ENCODE measurements at regions not wholly inside any gene's neighbourhood (a gene's known extent, or its start where the extent isn't known, plus 50 kb on each side); places are given as distances from the start of the nearest gene placed in this dataset.

GRCh38 chr13:109497917-109498316 lies 288.5 kb downstream of the IRS2 start:
- no peaks in the 10 kb centered on the region for H3K4me1 ChIP-seq (ENCODE audit: control insufficient read depth, insufficient read depth, low read length, poor library complexity, severe bottlenecking)
- DNase-seq (no peak), ATAC-seq (ENCODE audit: low read depth in 2 of 2) (no peak)
- H3K27ac ChIP-seq (ENCODE audit: insufficient read depth, low read length, poor library complexity, severe bottlenecking): no peak overlapping the region
- Mint-ChIP-seq H3K9me3 (peaks cover 0 to 7% (median 0%) of the 10 kb centered on the region in 7 donors), H3K4me3 (no peak overlapping the region), H3K27ac (no peak overlapping the region), H3K27me3 (no peaks in the 10 kb centered on the region), H3K36me3 (no peaks in the 10 kb centered on the region), H3K4me1 (no peaks in the 10 kb centered on the region)
- no peaks in the 10 kb centered on the region for H3K27me3 ChIP-seq (ENCODE audit: control insufficient read depth, insufficient read depth, low read length)
- H3K9me3 ChIP-seq (ENCODE audit: control insufficient read depth in 2 of 2, low read length in 2 of 2): no peaks in the 10 kb centered on the region
- H3K4me3 ChIP-seq (ENCODE audit: low read depth, low read length): no peak overlapping the region
- no peaks in the 10 kb centered on the region for H3K36me3 ChIP-seq (ENCODE audit: control insufficient read depth, insufficient read depth, low read length)

DNA sequence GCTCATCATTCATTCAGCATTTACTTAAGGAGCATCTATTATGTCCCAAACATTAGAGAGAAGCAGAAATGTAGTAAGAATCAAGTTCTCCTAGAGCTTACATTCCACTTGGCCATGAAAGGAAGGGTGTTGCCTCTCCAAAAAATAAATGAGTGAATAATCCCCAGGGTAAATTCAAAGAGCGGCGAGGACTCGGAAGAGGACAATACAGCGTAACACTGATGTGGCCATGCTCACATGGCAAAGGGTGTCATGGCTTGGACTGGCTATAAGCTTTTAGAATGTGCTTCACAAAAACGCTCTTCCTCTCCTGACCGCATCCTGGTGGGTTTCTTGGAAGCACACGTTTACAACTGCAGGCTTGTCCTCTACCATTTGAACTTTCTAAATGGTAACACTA lies 290.2 kb downstream of the IRS2 start:
- no peak overlapping the region for H3K4me3 ChIP-seq (ENCODE audit: low read depth, low read length)
- Mint-ChIP-seq H3K4me3 (no peak overlapping the region), H3K27ac (no peak overlapping the region), H3K9me3 (peaks cover 0 to 7% (median 0%) of the 10 kb centered on the region in 7 donors), H3K36me3 (no peaks in the 10 kb centered on the region), H3K4me1 (no peaks in the 10 kb centered on the region), H3K27me3 (no peaks in the 10 kb centered on the region)
- H3K36me3 ChIP-seq (ENCODE audit: control insufficient read depth, insufficient read depth, low read length): no peaks in the 10 kb centered on the region
- H3K4me1 ChIP-seq (ENCODE audit: control insufficient read depth, insufficient read depth, low read length, poor library complexity, severe bottlenecking): no peaks in the 10 kb centered on the region
- DNase-seq (no peak), ATAC-seq (ENCODE audit: low read depth in 2 of 2) (no peak)
- H3K27ac ChIP-seq (ENCODE audit: insufficient read depth, low read length, poor library complexity, severe bottlenecking): no peak overlapping the region
- H3K27me3 ChIP-seq (ENCODE audit: control insufficient read depth, insufficient read depth, low read length): no peaks in the 10 kb centered on the region
- H3K9me3 ChIP-seq (ENCODE audit: control insufficient read depth in 2 of 2, low read length in 2 of 2): no peaks in the 10 kb centered on the region

GRCh38 chr13:109494925-109495369 lies 291.4 kb downstream of the IRS2 start:
- H3K27me3 ChIP-seq (ENCODE audit: control insufficient read depth, insufficient read depth, low read length): no peaks in the 10 kb centered on the region
- DNase-seq (no peak), ATAC-seq (ENCODE audit: low read depth in 2 of 2) (no peak)
- Mint-ChIP-seq H3K27ac (no peak overlapping the region), H3K4me1 (no peaks in the 10 kb centered on the region), H3K9me3 (peaks cover 0 to 2% (median 0%) of the 10 kb centered on the region in 7 donors), H3K36me3 (no peaks in the 10 kb centered on the region), H3K4me3 (no peak overlapping the region), H3K27me3 (no peaks in the 10 kb centered on the region)
- no peak overlapping the region for H3K27ac ChIP-seq (ENCODE audit: insufficient read depth, low read length, poor library complexity, severe bottlenecking)
- H3K9me3 ChIP-seq (ENCODE audit: control insufficient read depth in 2 of 2, low read length in 2 of 2): no peaks in the 10 kb centered on the region
- no peaks in the 10 kb centered on the region for H3K36me3 ChIP-seq (ENCODE audit: control insufficient read depth, insufficient read depth, low read length)
- H3K4me1 ChIP-seq (ENCODE audit: control insufficient read depth, insufficient read depth, low read length, poor library complexity, severe bottlenecking): no peaks in the 10 kb centered on the region
- no peak overlapping the region for H3K4me3 ChIP-seq (ENCODE audit: low read depth, low read length)

DNA sequence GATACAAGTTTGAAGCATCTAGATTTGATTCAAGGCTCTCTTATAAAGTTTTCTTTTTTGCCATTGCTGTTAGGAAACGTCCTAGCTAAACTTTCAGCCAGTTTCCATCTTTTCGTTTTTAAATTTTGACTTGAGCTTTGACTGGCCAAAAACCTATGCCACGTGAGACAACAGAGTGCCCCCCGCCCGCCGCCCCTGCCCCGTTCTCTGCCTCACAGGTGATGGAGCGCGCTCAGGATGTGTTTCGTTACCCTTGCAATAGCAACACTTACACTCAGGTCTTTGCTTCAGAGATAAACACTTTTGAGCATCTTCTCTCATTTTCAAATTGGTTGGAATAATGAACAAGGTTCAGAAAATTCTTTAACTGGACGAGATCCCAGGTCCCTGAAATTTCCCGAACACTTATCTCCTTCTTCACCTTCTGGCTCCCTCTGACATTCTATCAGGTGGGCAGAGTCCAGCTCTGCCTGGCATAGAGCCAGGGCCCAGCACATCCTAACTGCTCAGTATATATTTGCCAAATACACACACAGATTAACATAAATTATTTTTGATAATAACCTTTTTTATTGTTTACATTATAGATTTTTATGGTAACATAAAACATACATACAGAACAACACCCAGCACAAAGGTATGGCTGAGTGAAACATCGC lies 301.1 kb downstream of the IRS2 start:
- Mint-ChIP-seq H3K27ac (no peak overlapping the region), H3K36me3 (no peaks in the 10 kb centered on the region), H3K27me3 (no peaks in the 10 kb centered on the region), H3K9me3 (peaks cover 0 to 3% (median 0%) of the 10 kb centered on the region in 7 donors), H3K4me3 (no peak overlapping the region), H3K4me1 (no peaks in the 10 kb centered on the region)
- ATAC-seq (ENCODE audit: low read depth in 2 of 2): no peak
- H3K27ac ChIP-seq (ENCODE audit: insufficient read depth, low read length, poor library complexity, severe bottlenecking): no peak overlapping the region
- no peaks in the 10 kb centered on the region for H3K36me3 ChIP-seq (ENCODE audit: control insufficient read depth, insufficient read depth, low read length)
- no peaks in the 10 kb centered on the region for H3K27me3 ChIP-seq (ENCODE audit: control insufficient read depth, insufficient read depth, low read length)
- H3K4me3 ChIP-seq (ENCODE audit: low read depth, low read length): no peak overlapping the region
- no peak for DNase-seq
- H3K4me1 ChIP-seq (ENCODE audit: control insufficient read depth, insufficient read depth, low read length, poor library complexity, severe bottlenecking): no peaks in the 10 kb centered on the region
- no peaks in the 10 kb centered on the region for H3K9me3 ChIP-seq (ENCODE audit: control insufficient read depth in 2 of 2, low read length in 2 of 2)

GRCh38 chr13:109483284-109483683 lies 303.1 kb downstream of the IRS2 start:
- H3K36me3 Mint-ChIP-seq: no peaks in the 10 kb centered on the region
- H3K27me3 Mint-ChIP-seq: no peaks in the 10 kb centered on the region
- no peaks in the 10 kb centered on the region for H3K4me1 Mint-ChIP-seq
- H3K36me3 ChIP-seq (ENCODE audit: control insufficient read depth, insufficient read depth, low read length): no peaks in the 10 kb centered on the region
- H3K9me3 ChIP-seq (ENCODE audit: control insufficient read depth in 2 of 2, low read length in 2 of 2): no peaks in the 10 kb centered on the region
- H3K4me3 ChIP-seq (ENCODE audit: low read depth, low read length): no peak overlapping the region
- peaks cover 0 to 3% (median 0%) of the 10 kb centered on the region in 7 donors for H3K9me3 Mint-ChIP-seq
- DNase-seq (no peak), ATAC-seq (ENCODE audit: low read depth in 2 of 2) (no peak)
- H3K27me3 ChIP-seq (ENCODE audit: control insufficient read depth, insufficient read depth, low read length): no peaks in the 10 kb centered on the region
- H3K4me3 Mint-ChIP-seq: no peak overlapping the region
- H3K27ac Mint-ChIP-seq: no peak overlapping the region
- no peaks in the 10 kb centered on the region for H3K4me1 ChIP-seq (ENCODE audit: control insufficient read depth, insufficient read depth, low read length, poor library complexity, severe bottlenecking)
- no peak overlapping the region for H3K27ac ChIP-seq (ENCODE audit: insufficient read depth, low read length, poor library complexity, severe bottlenecking)

DNA sequence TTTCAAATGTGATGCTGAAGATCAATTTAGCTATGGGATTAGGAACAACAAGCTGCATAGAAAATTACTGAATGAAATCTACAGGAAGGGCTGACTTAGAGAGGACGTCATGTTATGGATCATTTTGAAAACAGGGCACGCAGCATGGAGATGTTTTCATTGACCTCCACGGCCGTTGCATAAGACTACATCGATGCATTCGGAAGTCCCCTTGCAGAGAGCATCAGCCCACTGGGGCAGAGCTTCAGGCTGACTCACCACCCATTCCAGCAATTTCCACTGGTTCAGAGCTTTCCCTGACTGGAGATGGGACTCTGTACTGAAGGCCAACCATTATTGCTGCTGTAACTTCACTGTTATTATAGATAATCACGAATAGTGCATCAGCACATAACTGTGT lies 305.3 kb downstream of the IRS2 start:
- no peaks in the 10 kb centered on the region for H3K36me3 Mint-ChIP-seq
- peaks cover 0 to 2% (median 0%) of the 10 kb centered on the region in 4 donors for H3K4me1 Mint-ChIP-seq
- H3K4me3 Mint-ChIP-seq: no peak overlapping the region
- Histone ChIP-seq H3K36me3 (ENCODE audit: control insufficient read depth, insufficient read depth, low read length) (no peaks in the 10 kb centered on the region), H3K9me3 (ENCODE audit: control insufficient read depth in 2 of 2, low read length in 2 of 2) (no peaks in the 10 kb centered on the region), H3K27me3 (ENCODE audit: control insufficient read depth, insufficient read depth, low read length) (no peaks in the 10 kb centered on the region), H3K4me1 (ENCODE audit: control insufficient read depth, insufficient read depth, low read length, poor library complexity, severe bottlenecking) (no peaks in the 10 kb centered on the region), H3K4me3 (ENCODE audit: low read depth, low read length) (no peak overlapping the region), H3K27ac (ENCODE audit: insufficient read depth, low read length, poor library complexity, severe bottlenecking) (no peak overlapping the region)
- H3K9me3 Mint-ChIP-seq: peaks cover 0 to 3% (median 0%) of the 10 kb centered on the region in 7 donors
- no peak for DNase-seq
- no peak overlapping the region for H3K27ac Mint-ChIP-seq
- H3K27me3 Mint-ChIP-seq: no peaks in the 10 kb centered on the region
- no peak for ATAC-seq (ENCODE audit: low read depth in 2 of 2)

DNA sequence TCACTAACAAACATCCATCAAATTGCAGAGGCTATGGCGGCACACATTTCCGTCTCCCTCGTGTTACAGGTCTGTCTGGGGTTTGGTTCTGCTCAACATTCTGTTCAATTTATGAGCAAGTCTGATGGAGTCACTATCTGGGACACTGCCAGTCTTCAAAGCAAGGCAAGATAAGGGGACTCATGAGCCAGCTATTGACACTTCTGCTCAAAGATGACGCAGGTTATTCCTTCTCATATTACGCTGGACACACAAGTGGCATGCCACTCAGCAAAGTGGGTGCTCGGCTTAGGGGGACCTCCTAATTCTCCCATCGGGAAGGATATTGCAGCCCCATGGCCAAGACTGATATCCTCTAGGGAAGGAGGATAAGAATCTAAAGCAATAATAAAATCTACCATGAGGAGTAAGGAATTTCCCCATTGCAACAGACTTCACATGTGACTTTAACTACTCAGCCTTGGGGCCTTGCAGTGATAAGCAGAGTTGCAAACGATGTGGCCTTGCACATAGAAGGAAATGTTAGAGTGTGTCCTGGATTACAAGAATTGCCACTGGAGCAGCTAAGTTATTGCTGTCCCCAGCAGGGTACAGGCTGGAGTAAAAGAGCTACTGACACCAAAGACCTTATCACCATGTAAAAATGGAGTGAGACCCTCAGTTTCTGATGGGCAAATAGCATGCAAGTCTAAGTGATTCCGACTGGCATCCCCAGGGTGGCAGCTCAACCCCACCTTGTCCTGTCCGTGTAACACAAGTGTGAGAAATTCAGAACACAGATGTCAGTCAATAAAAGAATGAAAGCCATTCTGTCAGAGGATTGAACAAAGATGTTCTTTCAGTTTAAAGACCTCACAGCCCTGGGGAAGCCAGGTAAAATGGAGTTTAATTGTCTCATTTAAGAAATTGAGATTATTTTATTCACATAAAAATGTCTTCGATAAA lies 306.1 kb downstream of the IRS2 start:
- Mint-ChIP-seq H3K4me3 (no peak overlapping the region), H3K27me3 (no peaks in the 10 kb centered on the region), H3K36me3 (no peaks in the 10 kb centered on the region), H3K4me1 (peaks cover 0 to 2% (median 0%) of the 10 kb centered on the region in 4 donors), H3K9me3 (peaks cover 0 to 3% (median 0%) of the 10 kb centered on the region in 7 donors), H3K27ac (no peak overlapping the region)
- DNase-seq: no peak
- Histone ChIP-seq H3K36me3 (ENCODE audit: control insufficient read depth, insufficient read depth, low read length) (no peaks in the 10 kb centered on the region), H3K27ac (ENCODE audit: insufficient read depth, low read length, poor library complexity, severe bottlenecking) (no peak overlapping the region), H3K27me3 (ENCODE audit: control insufficient read depth, insufficient read depth, low read length) (no peaks in the 10 kb centered on the region), H3K4me3 (ENCODE audit: low read depth, low read length) (no peak overlapping the region), H3K9me3 (ENCODE audit: control insufficient read depth in 2 of 2, low read length in 2 of 2) (no peaks in the 10 kb centered on the region), H3K4me1 (ENCODE audit: control insufficient read depth, insufficient read depth, low read length, poor library complexity, severe bottlenecking) (no peaks in the 10 kb centered on the region)
- ATAC-seq (ENCODE audit: low read depth in 2 of 2): no peak

All from CD4-positive, CD25-positive, alpha-beta regulatory T cell (primary cell).